ENCODE measurements at regions not wholly inside any gene's neighbourhood (a gene's known extent, or its start where the extent isn't known, plus 50 kb on each side); places are given as distances from the start of the nearest gene placed in this dataset.

- no peak for TF ChIP-seq CTCF (IDR thresholded peaks at IDR 0.05; ENCODE audit: insufficient read depth, low read length, missing control alignments)
- H3K4me3 ChIP-seq (ENCODE audit: low read depth, low read length): no peak overlapping the region
- POLR2A ChIA-PET: interaction anchor here (0.7 kb wide), 1 partner anchor 182 kb away, joined by 3 read pairs; no protein-coding TSS in a partner anchor
- CTCF ChIA-PET: interaction anchor here (4.0 kb wide), 1 partner anchor 305 kb away, joined by 16 read pairs; no protein-coding TSS in a partner anchor
- DNase-seq (ENCODE audit: low read depth, low spot score): no peak
Observed at GRCh38 chr2:118549503-118549902, 297.9 kb downstream of the EN1 start.

- POLR2A ChIA-PET: interaction anchor here (0.7 kb wide), 1 partner anchor 182 kb away, joined by 3 read pairs; no protein-coding TSS in a partner anchor
- CTCF ChIA-PET: interaction anchor here (0.8 to 4.0 kb wide), 3 partner anchors 10 to 306 kb away, joined by 3 to 16 read pairs (median 10); no protein-coding TSS in a partner anchor
Observed at GRCh38 chr2:118548880-118549488, 298.5 kb downstream of the EN1 start.

GRCh38 chr2:118539290-118539689 lies 308.2 kb downstream of the EN1 start:
- ChIA-PET POLR2A (no interaction called here), CTCF (interaction anchor here (0.7 to 2.8 kb wide), 9 partner anchors 9 to 316 kb away, joined by 3 to 10 read pairs (median 4); no protein-coding TSS in a partner anchor)
- TF ChIP-seq CTCF (IDR thresholded peaks at IDR 0.05; ENCODE audit: insufficient read depth, low read length, missing control alignments): peak; percentile 15
- H3K4me3 ChIP-seq (ENCODE audit: low read depth, low read length): no peak overlapping the region
- no peak for DNase-seq (ENCODE audit: low read depth, low spot score)

More at GRCh38 chr2:118548880-118549488, 298.5 kb downstream of the EN1 start:
- no peak overlapping the region for H3K4me3 ChIP-seq (ENCODE audit: low read depth, low read length)
- TF ChIP-seq CTCF (IDR thresholded peaks at IDR 0.05; ENCODE audit: insufficient read depth, low read length, missing control alignments): no peak
- DNase-seq (ENCODE audit: low read depth, low spot score): no peak

GRCh38 chr2:118536306-118536705 lies 311.1 kb downstream of the EN1 start:
- H3K4me3 ChIP-seq (ENCODE audit: low read depth, low read length): no peak overlapping the region
- ChIA-PET POLR2A (no interaction called here), CTCF (no interaction called here)
- no peak for DNase-seq (ENCODE audit: low read depth, low spot score)
- no peak for TF ChIP-seq CTCF (IDR thresholded peaks at IDR 0.05; ENCODE audit: insufficient read depth, low read length, missing control alignments)

- no peak for TF ChIP-seq CTCF (IDR thresholded peaks at IDR 0.05; ENCODE audit: insufficient read depth, low read length, missing control alignments)
- no peak overlapping the region for H3K4me3 ChIP-seq (ENCODE audit: low read depth, low read length)
- ChIA-PET CTCF (no interaction called here), POLR2A (no interaction called here)
- no peak for DNase-seq (ENCODE audit: low read depth, low spot score)
Observed at GRCh38 chr2:118535818-118536212, 311.6 kb downstream of the EN1 start.

- CTCF ChIA-PET: no interaction called here
- no peak for TF ChIP-seq CTCF (IDR thresholded peaks at IDR 0.05; ENCODE audit: insufficient read depth, low read length, missing control alignments)
- H3K4me3 ChIP-seq (ENCODE audit: low read depth, low read length): no peak overlapping the region
- POLR2A ChIA-PET: no interaction called here
- DNase-seq (ENCODE audit: low read depth, low spot score): no peak
Observed at GRCh38 chr2:118535171-118535817, 312.2 kb downstream of the EN1 start.

Data from AG04449 (cell line).